ENCODE measurements at regions not wholly inside any gene's neighbourhood (a gene's known extent, or its start where the extent isn't known, plus 50 kb on each side); places are given as distances from the start of the nearest gene placed in this dataset.

DNA sequence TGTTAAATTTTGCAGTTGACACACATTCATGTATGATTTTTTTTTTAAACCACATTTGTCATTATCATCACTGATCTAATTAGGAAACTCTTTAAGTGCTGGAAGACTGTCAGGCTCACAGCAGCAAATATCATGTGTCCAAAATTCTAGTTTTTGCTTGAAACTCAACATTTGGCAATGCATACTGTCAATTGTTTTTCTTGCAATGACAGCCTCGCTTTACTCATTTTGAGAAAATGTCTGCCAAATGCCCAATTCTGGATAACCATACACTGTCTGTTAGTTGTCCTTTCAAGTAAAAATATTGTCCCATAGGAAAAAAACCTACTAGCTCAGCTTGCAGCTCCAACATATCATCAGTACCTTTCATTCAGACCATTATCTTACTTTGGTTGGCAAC lies 523.9 kb upstream of the ARGLU1 start (continued):
- TF ChIP-seq SMC3 (IDR thresholded peaks at IDR 0.05; ENCODE audit: low read depth, low read length) (no peak), ELF1 (IDR thresholded peaks at IDR 0.05) (no peak), GABPA (IDR thresholded peaks at IDR 0.05; ENCODE audit: low read depth) (no peak), FOXM1 (IDR thresholded peaks at IDR 0.05; ENCODE audit: low read depth) (no peak), NRF1 (IDR thresholded peaks at IDR 0.05; ENCODE audit: low read depth, low read length) (no peak), NFIC (IDR thresholded peaks at IDR 0.05; ENCODE audit: borderline replicate concordance) (no peak), GATA2 (CRISPR knock-in tag; IDR thresholded peaks at IDR 0.05) (no peak), RAD21 (IDR thresholded peaks at IDR 0.05; ENCODE audit: low read length) (no peak), TAF1 (IDR thresholded peaks at IDR 0.05; ENCODE audit: borderline replicate concordance, low read depth, low read length) (no peak)

DNA sequence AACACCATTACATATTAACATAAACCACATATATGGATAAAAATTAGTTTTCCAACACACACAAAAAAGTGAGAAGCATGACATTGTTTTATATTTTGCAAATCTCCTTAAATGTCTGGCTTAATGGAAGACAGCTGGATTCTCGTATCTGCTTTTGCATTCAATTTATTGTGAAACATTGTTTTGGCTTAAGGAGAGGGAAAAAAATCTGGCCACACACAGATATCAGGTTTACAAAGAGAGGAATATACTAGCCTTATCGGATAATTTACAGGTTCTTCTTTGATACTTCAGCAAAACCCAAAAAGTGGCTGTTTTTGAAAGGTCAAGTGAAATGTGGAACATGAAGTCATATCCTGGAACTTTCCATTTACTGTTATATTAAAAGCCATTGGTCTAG lies 523.5 kb upstream of the ARGLU1 start:
- ChIA-PET CTCF (no interaction called here), POLR2A (no interaction called here)
- H3K4me2 ChIP-seq: no peak overlapping the region
- H4K20me1 ChIP-seq (ENCODE audit: insufficient read depth): no peaks in the 10 kb centered on the region
- no peaks in the 10 kb centered on the region for H3K27me3 ChIP-seq (ENCODE audit: insufficient read depth)
- no peak for DNase-seq
- H3F3A ChIP-seq (replicated peaks; ENCODE audit: insufficient read depth): no peaks in the 10 kb centered on the region
- H3K9me2 ChIP-seq: no peaks in the 10 kb centered on the region
- TF ChIP-seq, protein P1, sequence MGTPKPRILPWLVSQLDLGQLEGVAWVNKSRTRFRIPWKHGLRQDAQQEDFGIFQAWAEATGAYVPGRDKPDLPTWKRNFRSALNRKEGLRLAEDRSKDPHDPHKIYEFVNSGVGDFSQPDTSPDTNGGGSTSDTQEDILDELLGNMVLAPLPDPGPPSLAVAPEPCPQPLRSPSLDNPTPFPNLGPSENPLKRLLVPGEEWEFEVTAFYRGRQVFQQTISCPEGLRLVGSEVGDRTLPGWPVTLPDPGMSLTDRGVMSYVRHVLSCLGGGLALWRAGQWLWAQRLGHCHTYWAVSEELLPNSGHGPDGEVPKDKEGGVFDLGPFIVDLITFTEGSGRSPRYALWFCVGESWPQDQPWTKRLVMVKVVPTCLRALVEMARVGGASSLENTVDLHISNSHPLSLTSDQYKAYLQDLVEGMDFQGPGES (IDR thresholded peaks at IDR 0.05; ENCODE audit: low read depth, low read length): no peak
- no peak for TF ChIP-seq PBX3 (IDR thresholded peaks at IDR 0.05)
- TF ChIP-seq RXRA (IDR thresholded peaks at IDR 0.05; ENCODE audit: borderline replicate concordance, low read depth): no peak
- TF ChIP-seq EZH2phosphoT487 (IDR thresholded peaks at IDR 0.05; ENCODE audit: borderline replicate concordance, low read depth): no peak
- TF ChIP-seq RAD21 (IDR thresholded peaks at IDR 0.05; ENCODE audit: low read length): no peak
- TF ChIP-seq SMC3 (IDR thresholded peaks at IDR 0.05; ENCODE audit: low read depth, low read length): no peak
- TF ChIP-seq TAF1 (IDR thresholded peaks at IDR 0.05; ENCODE audit: borderline replicate concordance, low read depth, low read length): no peak
- no peak for TF ChIP-seq TCF12 (IDR thresholded peaks at IDR 0.05)
- TF ChIP-seq MXI1 (IDR thresholded peaks at IDR 0.05; ENCODE audit: low read depth, low read length): no peak
- TF ChIP-seq, protein P2, sequence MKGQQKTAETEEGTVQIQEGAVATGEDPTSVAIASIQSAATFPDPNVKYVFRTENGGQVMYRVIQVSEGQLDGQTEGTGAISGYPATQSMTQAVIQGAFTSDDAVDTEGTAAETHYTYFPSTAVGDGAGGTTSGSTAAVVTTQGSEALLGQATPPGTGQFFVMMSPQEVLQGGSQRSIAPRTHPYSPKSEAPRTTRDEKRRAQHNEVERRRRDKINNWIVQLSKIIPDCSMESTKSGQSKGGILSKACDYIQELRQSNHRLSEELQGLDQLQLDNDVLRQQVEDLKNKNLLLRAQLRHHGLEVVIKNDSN (IDR thresholded peaks at IDR 0.05; ENCODE audit: borderline replicate concordance, low read depth): no peak
- no peak for TF ChIP-seq MEF2A (IDR thresholded peaks at IDR 0.05; ENCODE audit: borderline replicate concordance, low read depth)
- TF ChIP-seq FOXM1 (IDR thresholded peaks at IDR 0.05; ENCODE audit: low read depth): no peak
- no peak for TF ChIP-seq ELF1 (IDR thresholded peaks at IDR 0.05)
- no peak for TF ChIP-seq NFIC (IDR thresholded peaks at IDR 0.05; ENCODE audit: borderline replicate concordance)
- no peak for TF ChIP-seq GABPA (IDR thresholded peaks at IDR 0.05; ENCODE audit: low read depth)
- no peak for TF ChIP-seq REST (IDR thresholded peaks at IDR 0.05; ENCODE audit: low read depth, low read length)
- TF ChIP-seq MAX (IDR thresholded peaks at IDR 0.05; ENCODE audit: low read depth): no peak
- no peak for TF ChIP-seq USF2 (IDR thresholded peaks at IDR 0.05; ENCODE audit: borderline replicate concordance, low read depth, low read length)
- TF ChIP-seq, protein P3, sequence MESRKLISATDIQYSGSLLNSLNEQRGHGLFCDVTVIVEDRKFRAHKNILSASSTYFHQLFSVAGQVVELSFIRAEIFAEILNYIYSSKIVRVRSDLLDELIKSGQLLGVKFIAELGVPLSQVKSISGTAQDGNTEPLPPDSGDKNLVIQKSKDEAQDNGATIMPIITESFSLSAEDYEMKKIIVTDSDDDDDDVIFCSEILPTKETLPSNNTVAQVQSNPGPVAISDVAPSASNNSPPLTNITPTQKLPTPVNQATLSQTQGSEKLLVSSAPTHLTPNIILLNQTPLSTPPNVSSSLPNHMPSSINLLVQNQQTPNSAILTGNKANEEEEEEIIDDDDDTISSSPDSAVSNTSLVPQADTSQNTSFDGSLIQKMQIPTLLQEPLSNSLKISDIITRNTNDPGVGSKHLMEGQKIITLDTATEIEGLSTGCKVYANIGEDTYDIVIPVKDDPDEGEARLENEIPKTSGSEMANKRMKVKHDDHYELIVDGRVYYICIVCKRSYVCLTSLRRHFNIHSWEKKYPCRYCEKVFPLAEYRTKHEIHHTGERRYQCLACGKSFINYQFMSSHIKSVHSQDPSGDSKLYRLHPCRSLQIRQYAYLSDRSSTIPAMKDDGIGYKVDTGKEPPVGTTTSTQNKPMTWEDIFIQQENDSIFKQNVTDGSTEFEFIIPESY (IDR thresholded peaks at IDR 0.05; ENCODE audit: borderline replicate concordance, low read depth): no peak
- no peak for TF ChIP-seq GATA2 (CRISPR knock-in tag; IDR thresholded peaks at IDR 0.05)
- no peak overlapping the region for H3K4me3 ChIP-seq (ENCODE audit: low read depth in 2 of 2, low read length in 1 of 2)
- 31% methylated on average over 2 of the region's 2 CpGs for WGBS (ENCODE audit: low lambda C conversion rate)
- H3K36me3 ChIP-seq (replicated peaks in 1 of 2; ENCODE audit: control insufficient read depth in 1 of 2, insufficient read depth in 2 of 2, low read length in 1 of 2): no peaks in the 10 kb centered on the region
- H3K79me2 ChIP-seq (ENCODE audit: insufficient read depth): no peaks in the 10 kb centered on the region
- H3K4me1 ChIP-seq (ENCODE audit: control insufficient read depth in 1 of 2, insufficient read depth in 2 of 2, low read depth in 1 of 2, low read length in 1 of 2): no peaks in the 10 kb centered on the region
- no peak overlapping the region for H2AFZ ChIP-seq (ENCODE audit: low read depth)
- no peaks in the 10 kb centered on the region for H3K9me3 ChIP-seq
- H3K27ac ChIP-seq (ENCODE audit: low read depth in 2 of 2, low read length in 1 of 2): no peak overlapping the region
- H3K9ac ChIP-seq: no peak overlapping the region
